GM21723 (cell line): ENCODE measurements at regions not wholly inside any gene's neighbourhood (a gene's known extent, or its start where the extent isn't known, plus 50 kb on each side); places are given as distances from the start of the nearest gene placed in this dataset.
"Not testable (repeated sequence)": the region's sequence is repeated elsewhere in the genome, so short reads cannot be mapped to it uniquely, and the experiment has no call there.

ENCODE experiments used
- ATAC-seq: cut with Tn5 transposase; IDR thresholded peaks from one replicate; pipeline ENCODE4 v1.9.1; 2021; ENCODE audit warnings: mild to moderate bottlenecking, moderate library complexity; ENCODE audit not compliant: unreplicated experiment

DNA sequence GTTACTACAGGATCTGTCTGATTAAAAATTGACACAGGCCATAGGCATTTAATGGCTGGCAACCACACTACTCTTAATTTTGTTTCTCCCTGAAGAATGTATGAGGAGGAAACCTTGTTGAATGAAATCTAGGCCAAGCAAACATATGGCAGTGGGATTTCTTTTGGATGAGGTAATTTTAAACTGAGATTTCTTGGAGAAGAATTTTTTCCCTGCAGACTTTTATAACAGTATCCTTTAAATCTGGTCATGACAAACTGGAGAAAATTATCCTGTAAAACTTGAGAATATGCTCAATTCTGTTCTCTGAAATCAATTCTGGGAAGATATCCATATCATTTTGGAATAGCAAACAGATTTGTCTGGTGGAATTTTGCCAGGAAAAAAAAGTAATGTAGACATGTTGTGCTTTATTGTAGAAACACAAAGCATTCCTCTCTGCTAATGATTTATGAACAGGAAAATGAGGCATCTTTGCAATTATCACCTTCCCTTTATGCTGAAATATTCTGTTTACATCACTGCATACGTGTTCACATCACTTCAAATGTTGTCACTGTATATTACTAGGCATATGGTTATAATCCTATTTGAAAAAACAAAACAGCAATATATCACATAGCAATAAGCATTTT lies 108.3 kb upstream of the ARSJ start:
- no peak for ATAC-seq

DNA sequence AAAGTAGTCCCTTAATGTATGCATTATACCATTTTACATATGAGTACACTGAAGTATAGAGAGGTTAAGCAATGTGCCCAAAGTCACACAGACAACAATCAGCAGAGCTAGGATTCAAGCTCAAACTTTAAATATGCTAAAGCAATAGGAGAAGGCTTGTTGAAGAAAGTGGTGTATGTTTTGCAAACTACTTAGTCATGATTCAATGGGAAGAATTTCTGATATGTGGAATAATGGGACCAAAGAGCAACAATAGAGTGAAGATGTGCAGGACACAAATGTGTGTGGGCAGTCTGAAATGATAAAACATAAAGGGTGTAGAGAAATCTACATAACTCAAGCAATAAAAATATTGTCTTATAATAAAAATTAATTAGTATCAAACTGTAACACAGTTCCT lies 109.0 kb upstream of the ARSJ start:
- no peak for ATAC-seq

DNA sequence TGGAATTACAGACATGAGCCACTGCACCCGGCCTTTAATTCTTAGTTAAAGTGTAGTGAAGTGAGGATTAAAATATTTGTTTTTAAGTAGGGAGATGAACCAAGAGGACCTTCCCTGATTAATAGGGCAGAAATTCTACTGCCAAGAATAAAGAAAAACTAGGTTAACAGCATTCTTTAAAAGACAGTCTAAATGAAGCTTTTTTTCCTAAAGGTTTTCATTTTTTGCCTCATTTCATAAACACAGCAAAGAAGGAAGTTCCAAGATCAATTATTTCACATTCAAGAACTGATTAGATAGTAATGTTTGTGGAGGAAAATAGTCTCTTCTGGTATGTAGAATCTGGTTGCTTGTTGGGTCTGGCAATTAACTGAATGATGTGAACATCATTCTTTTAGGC lies 112.1 kb upstream of the ARSJ start:
- ATAC-seq: no peak

DNA sequence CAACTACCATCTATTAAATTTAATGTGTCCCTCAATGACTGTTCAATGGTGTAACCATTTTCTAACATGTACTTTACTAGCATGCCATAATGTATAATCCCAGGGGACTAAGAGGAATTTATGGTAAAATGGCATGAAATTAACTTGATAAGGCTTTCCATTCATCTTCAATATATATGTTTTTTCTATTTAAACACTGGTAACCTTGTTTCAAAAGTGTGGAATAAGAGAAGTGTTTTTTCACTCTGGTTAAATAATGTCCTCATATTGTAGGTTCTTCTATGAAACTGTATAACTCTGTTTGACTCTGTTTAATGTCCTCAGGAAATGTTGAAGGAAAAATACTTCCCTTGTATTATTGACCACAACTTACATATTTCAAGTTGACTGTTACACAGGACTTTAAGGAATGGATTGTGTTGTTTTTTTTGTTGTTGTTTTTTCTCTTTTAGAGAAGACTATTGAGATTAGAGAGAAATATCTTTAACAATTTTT lies 113.8 kb upstream of the ARSJ start:
- no peak for ATAC-seq

DNA sequence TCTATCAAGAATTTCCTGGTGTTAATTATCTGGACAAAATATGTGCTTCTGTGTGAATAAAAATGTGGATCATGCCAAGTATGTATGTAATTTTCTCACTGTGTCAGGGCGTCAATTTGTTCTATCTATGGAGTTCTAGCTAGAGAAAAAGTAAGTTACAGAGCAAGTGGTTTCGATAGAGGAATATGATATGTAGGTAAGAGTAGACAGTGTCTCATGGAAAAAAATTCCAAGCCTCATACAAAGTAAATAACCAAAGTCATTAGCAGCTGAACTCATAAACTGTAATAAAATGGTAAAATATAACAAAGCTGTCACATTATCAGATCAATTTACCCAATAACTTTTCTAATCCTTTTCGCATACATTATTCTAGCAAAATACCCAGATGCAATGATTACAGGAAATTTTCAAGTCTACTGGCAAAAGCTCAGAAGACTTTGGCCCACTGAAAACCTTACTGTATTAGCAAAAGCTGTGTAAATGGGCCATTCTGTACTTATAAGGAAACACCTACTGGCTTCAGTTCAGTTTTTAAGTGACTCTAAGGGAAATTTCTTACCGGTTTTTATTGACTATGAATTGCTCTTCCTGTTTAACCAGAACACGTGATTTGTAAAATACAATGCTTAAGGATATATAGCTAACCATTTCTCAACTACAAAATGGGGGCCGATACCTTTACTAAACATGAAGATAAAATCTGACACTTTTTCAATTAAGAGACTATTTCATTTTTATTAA lies 121.0 kb upstream of the ARSJ start:
- no peak for ATAC-seq

DNA sequence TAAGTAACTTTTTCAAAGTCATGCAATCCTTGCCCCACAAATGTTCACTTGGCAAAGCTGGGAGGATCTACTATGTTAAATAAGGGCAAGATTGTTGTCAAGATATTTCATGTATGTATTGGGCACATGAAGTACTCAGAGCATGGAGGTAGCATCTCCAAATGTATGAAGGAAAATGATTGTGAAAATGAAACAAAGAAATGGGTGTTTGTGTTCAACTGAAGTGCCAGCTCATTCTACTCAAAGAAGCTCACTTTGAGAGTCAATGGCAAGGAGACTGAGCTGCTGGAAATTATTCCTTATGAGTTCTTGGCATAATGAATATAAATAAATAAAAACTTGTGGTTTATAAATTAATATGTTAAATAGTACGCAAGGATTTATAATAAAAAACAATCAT lies 124.5 kb upstream of the ARSJ start:
- peak; percentile 50 for ATAC-seq

DNA sequence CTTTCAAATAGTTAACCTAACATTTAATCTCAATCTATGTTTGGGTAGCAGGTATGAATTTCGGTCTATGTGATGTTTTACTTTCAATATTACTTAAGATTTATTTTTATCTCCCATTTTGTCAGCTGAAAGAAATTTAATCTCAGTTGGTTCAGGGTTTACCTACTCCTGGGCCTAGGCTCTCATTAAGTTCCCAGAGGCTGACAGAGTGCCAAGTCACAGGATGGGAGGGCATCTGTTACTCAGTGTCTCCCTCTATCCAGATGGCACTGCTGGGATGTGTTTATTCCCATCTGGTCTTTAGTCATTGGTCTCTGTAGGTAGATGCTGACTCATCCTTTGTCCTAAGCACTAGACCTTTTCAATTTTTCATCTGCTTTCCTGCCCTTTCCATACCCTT lies 129.4 kb upstream of the ARSJ start:
- peak; percentile 67 for ATAC-seq

DNA sequence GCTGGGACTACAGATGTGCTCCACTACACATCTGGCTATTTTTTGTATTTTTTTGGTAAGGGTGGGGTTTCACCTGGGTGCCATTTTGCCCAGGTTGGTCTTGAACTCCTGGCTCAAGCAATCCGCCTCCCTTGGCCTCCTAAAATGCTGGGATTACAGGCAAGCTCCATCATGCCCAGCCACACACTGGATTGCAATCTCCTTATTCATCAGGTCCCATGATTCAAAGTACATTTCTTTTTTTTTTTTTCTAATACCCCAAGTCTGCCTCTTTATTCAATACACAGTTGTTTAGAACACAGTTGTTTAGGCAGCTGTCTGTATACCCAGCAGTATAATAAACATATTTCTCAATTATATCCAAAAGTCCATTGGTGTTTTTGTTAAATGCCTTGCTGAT lies 130.3 kb upstream of the ARSJ start:
- no peak for ATAC-seq

DNA sequence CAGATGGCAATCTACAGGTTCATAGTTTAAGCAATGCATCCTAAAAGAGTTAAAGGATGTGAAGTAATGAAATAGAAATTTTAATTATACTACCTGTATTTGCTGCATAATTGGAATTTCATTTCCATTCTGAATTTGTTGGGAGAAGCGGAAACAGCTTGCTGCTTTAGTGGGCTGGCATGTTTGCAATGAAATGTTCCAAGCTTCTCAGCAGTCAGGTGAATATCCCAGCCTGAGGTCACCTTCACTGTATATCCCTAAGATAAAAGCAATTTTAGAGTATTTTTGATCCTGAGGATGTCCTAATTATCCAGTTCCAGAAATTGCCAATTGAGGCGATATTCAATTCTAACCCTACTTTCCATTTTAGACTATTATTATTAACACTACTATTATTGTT lies 136.1 kb upstream of the ARSJ start:
- no peak for ATAC-seq

DNA sequence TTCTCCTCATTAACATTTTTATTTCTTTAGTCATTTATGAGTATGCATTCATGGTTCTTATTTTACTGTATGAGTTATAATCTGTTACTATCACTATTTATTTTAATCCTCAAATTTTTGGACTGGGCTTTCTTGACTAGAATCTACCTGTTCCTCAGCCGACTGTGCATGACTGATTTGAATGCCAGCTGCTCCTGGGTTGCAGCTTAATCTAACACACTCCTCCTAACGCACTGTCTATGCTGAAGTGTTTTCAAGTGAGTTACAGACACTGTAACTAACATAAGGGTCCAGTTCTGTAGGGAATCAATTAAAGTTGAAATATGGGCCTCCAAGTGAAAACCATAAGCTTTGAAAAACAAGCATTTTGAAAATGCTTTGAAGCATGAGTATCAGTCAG lies 137.4 kb upstream of the ARSJ start:
- no peak for ATAC-seq

DNA sequence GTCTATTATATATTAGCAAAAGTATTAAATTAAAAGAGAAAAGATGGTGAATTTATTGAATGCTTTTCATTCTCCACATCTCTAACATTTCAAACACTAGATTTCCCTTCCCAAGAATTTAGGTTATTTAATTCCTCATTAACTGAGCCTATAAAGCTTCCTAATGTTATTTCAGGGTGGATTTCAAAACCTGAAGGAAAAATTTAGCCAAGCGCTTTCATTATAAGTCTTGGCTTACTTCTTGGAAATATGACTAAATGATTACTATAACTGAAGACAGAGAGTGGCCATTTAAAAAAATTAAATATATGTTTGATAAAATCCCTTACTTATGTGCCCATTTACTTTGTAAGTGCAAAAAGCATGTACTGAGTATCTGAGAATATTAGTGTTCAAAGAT lies 141.8 kb upstream of the ARSJ start:
- ATAC-seq: no peak

DNA sequence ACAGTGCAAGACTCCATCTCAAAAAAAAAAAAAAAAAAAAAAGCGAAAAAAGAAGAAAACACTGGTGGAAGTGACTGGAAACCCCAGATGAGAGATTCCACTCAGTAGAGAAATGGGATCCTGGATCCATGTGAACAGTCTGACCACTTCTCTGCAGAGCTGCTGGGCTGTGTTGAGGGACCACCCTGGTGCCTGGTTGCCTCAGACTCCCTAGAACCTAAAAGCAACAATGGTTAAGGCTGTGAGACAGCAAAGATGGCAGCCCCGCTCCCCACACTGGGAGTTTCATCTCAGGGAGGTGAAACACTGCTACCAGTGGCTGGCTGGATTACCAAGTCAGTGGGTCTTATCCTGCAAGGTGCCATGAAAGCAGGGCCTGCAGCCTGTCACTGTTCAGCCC lies 152.8 kb upstream of the ARSJ start:
- no peak for ATAC-seq

DNA sequence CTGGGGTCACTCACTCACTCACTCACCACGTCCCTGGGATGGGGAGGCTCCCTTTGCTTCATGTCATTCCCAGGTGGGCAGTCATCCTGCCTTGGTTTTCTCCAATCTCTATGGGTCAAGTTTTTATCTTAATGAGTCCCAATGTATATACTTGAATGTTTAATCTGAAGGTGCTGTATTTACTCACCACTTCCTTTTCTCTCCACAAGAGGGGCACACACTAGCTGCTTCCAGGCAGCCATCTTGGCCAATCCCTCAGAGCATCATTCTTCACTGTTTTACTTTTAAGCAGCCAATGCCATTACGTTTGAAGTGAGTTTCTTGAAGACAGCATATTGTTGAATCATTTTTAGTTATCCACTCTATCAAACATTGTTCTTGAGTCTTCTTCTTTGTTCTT lies 153.4 kb upstream of the ARSJ start:
- ATAC-seq: peak; percentile 61

DNA sequence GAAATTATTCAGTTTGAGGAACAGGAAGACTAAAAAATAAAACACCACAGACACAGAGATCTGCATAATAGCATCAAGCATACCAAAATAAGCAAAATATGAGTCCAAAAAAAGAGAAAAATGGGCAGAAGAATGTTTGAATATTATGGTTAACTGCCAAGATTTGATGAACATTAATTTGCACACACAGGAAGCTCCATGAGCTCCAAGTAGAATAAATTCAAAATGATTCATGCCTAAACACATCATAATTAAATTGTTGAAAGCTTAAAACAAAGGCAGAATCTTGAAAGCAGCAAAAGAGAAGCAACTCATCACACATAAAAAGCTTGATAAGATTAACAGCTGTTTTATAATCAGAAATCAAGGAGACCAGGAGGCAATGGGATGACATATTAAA lies 156.6 kb upstream of the ARSJ start:
- ATAC-seq: no peak

DNA sequence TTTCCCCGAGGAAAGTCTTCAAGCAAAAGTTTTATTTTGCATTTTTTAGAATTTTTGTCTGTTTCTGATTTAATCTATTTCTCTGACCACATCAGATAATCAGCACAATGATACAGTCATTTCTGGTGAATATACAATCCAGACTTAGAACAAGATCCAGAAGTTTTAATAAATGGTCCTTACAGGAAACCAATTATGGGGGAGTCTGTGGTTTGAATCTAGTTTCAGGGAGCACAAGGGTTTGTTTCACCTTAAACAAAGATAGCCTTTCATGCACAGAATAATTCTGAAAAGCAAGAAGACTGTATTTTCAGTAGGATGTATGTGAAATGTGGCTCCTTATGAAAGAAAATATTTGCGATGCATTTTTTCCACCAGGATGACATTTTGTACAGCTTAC lies 158.5 kb upstream of the ARSJ start:
- ATAC-seq: no peak

DNA sequence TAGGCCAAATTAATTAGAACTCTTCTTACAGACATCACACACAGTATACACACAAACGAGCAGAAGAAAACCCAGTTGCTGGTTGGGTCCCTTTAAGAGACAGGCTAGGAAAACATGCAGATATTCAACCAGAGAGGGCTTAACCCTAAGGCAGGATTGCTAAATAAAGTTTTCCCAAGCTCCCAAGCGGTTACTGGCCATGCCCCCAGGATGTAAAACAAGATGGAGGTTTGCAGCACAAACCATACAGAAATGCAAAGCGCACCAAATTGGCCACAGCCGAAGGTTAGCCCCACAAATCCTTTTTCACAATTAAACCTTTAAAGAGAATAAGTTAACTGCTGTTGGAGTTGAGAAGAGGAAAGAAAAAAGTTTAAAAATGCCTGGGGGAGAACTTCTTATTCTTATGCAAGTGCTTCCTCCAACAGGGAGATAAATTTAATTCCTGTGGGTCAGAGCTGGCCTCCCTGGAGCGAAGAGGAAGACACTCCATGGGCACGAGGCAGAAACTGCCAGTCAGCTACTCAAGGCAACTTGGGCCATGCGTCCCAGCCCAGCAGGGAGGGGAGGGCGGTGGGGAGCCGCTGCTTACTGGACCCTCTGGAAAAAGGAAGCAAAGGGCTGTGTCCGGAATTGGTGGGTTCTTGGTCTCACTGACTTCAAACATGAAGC lies 167.6 kb upstream of the ARSJ start:
- ATAC-seq: no peak

DNA sequence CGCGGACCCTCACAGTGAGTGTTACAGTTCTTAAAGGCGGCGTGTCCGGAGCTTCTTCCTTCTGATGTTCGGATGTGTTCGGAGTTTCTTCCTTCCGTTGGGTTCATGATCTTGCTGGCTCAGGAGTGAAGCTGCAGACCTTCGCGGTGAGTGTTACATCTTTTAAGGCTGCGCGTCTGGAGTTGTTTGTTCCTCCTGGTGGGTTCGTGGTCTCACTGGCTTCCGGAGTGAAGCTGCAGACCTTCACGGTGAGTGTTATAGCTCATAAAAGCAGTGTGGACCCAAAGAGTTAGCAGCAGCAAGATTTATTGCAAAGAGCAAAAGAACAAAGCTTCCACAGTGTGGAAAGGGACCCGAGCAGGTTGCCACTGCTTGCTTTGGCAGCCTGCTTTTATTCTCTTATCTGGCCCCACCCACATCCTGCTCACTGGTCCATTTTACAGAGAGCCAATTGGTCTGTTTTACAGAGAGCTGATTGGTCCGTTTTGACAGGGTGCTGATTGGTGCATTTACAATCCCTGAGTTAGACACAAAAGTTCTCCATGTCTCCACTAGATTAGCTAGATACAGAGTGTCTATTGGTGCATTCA lies 168.3 kb upstream of the ARSJ start:
- ATAC-seq: not testable (repeated sequence)

DNA sequence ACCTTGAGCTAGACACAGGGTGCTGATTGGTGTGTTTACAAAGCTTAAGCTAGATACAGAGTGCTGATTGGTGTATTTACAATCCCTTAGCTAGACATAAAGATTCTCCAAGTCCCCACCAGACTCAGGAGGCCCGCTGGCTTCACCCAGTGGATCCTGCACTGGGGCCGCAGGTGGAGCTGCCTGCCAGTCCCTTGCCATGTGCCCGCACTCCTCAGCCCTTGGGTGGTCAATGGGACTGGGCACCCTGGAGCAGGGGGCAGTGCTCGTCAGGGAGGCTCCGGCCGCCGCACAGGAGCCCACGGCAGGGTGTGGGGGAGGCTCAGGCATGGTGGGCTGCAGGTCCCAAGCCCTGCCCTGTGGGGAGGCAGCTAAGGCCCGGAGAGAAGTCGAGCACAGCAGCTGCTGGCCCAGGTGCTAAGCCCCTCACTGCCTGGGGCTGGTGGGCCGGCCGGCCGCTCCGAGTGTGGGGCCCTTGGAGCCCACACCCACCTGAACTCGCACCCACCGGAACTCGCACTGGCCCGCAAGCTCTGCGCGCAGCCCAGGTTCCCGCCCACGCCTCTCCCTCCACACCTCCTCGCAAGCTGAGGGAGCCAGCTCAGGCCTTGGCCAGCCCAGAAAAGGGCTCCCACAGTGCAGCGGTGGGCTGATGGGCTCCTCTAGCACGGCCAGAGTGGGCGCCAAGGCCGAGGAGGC lies 169.1 kb upstream of the ARSJ start:
- not testable (repeated sequence) for ATAC-seq

DNA sequence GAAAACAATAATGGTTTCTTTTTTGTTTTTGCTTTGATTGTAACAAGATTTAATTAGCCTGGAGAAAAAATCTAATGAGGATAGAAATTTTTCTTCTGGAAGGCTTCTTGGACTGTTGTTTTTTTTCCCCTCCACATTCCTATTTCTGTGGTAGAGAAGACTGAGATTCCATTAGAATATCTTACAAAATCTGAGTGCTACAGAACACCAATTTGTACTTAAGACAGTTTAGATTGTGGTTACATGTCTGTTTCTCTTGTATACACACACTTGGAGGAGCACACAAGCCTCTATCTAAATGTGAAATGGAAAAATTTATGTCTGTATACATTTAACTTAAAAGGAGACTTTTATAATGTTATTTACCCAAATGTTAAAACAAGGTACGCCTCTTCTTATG lies 176.9 kb upstream of the ARSJ start:
- ATAC-seq: no peak

DNA sequence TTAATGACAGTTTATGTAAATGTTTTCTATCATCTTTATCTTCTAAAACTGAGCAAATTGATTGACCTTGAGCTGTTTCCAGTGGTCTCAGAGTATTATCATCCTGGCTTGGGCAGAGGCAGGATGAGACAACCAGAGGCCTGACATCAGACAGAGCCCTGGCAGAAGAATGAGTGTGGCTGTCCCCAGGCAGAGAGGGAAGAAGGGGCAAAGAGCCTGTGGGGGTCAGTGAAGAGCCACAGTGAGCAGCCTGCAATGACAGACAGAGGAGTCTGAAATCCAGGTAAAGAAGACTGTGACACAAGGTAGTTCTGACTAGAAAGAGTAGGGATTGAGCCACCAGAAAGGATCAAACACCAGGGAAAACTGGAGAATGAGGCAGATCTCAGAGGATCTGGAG lies 182.4 kb upstream of the ARSJ start:
- ATAC-seq: no peak

DNA sequence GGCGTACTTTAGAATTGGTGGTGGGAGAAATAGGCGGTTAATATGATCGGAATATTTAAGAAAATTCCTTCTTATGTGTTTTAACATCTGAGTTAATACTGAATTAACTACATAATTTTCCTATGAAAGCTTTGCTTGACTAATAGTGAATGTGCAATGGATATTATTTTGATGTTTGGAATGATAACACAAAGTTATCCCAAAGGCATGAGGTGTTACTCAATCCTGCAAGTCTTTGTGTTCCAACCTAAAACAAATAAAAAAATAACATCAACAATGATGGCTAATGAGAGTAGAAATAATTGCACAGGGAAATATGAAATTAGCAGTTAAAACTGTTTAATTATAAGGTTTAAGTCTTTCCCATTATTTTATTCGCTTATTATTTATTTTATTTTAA lies 183.6 kb upstream of the ARSJ start:
- no peak for ATAC-seq
